ENCODE measurements at regions not wholly inside any gene's neighbourhood (a gene's known extent, or its start where the extent isn't known, plus 50 kb on each side); places are given as distances from the start of the nearest gene placed in this dataset.
A peak's percentile ranks its signal among the peaks of the same experiment; 100 is the strongest.

- peak; percentile 2 for DNase-seq
Observed at GRCh38 chrX:6778544-6779503, 243.9 kb upstream of the VCX3A start.

GRCh38 chrX:6777238-6778002 lies 242.5 kb upstream of the VCX3A start:
- no peak for DNase-seq

DNA sequence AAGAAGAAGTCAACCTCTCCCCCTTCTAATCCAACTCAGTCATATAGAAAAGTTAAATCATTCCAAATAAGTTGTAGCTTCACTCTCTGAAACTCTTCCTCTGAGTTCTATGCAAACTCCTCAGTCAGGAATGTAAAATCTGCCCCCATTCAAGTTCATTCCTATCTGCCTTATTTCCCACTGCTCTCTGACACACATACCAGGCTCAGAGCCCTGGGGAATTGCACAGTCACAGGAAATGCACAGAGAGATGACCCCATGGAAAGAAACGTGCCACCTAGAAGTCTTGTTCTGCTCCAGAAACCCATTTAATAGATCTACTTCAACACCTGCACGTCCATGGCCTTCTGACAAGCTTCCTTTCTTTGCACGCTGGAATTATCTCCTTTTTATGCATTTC lies 236.0 kb upstream of the VCX3A start:
- no peak for DNase-seq

DNA sequence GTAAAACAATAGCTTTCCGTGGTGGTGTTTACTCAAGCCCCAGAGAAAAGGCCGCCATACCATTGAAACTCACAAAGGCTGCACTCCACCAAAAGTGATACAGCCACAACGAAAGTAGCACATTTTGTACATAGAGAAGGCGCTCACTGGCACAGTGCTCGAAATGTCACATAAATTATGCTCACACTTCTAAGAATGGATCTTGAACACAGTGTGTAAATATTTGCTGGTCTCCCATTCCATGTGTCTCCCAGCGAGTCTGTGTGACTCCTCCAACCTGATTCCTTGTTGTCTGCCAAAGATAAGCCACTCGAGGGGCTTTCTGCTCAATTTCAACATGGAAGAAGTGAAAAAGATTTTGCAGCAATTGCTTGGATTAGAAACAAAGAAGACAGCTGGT lies 234.0 kb upstream of the VCX3A start:
- DNase-seq, result no peak

DNA sequence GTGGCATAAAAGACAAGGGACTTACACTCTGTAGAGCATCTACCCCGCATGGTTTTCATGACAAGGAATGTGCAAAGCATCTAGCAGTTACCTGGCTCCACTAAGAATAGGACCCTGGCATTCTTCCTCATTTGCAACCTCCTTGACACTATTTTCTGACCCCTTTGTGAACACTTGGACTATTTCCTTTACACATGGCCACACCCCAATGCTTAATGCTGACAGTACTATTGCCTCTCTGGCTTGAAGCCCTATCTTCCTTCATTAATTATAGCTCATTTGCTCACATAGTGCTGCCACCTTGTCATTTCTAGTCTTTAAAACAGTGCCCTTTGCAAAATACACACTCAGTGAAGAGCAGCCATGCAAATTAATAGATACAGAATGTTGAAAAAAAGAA lies 226.3 kb upstream of the VCX3A start:
- no peak for DNase-seq

DNA sequence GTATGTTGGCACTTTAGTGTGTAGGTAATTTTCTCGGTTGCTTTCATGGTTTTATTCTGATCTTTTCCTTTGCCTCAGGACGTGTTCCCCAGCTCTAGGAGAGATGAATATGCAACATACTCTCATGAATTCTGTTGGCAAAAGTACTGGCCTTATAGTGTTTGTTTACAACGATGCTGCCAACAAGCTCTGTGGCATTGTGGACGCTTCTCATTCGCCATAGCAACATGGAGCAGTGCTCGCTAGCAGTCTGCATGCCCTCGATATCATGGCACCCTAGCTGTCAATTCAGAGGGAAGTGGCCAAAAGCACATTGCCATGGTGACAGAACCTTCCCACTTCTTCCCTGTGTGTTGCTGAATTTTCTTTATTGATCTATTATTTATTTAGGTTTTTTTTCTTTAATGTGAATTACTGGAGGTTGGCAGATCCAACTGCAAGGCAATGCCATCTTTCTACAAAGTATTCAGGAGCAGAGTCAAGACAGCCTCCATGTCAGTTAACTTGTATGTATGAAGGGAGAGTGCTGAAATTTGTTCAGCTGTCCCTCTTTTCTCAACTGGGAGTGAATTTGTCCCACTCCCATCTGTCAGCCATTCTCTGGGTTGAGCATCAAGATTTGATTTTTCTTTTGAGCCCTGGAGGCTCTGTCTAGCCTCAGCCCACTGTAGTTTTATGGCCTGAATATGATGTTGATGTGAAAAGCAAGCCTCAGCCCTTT lies 224.9 kb upstream of the VCX3A start:
- no peak for DNase-seq

DNA sequence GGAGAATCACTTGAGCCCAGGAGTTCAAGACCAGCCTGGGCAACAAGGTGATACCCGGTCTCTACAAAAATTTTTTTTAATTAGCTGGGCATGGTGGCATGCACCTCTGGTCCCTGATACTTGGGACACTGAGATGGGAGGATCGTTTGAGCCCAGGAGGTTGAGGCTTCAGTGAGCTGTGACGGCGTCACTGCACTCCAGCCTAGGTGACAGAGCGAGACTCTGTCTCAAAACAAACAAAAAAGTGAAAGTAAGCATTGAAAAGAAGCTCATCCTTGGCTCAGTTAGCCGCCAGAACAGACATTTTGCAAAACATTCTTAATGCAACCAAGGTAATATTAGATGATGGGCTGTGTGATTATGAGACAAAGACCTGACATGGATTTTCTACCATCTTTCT lies 223.3 kb upstream of the VCX3A start:
- DNase-seq, result no peak

GRCh38 chrX:6757631-6758030 lies 222.7 kb upstream of the VCX3A start:
- no peak for DNase-seq

DNA sequence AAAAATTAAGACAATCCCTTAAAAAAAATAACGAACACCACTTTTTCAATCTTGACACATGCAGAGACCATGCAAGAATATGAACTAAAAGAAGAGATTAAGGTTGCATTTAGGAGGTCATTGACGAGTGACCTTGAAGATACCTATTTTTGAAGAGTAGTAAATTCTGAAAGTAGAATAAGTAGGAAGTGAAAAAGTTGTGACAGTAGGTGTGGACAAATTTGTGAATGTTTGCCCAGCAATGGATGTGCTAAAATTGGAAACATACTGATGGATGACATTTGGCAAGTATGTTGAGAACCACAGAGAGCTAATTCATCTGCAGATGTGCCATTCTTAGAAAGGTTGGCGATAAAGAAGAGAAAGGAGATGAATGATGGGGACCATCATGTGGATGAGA lies 213.7 kb upstream of the VCX3A start:
- no peak for DNase-seq

GRCh38 chrX:6738518-6739470 lies 203.9 kb upstream of the VCX3A start:
- no peak for DNase-seq

- DNase-seq, result no peak
Observed at GRCh38 chrX:6734844-6735634, 200.1 kb upstream of the VCX3A start.

- DNase-seq, result no peak
Observed at GRCh38 chrX:6732101-6732500, 197.2 kb upstream of the VCX3A start.

GRCh38 chrX:6729626-6730025 lies 194.7 kb upstream of the VCX3A start:
- DNase-seq, result no peak

GRCh38 chrX:6718766-6719165 lies 183.8 kb upstream of the VCX3A start:
- DNase-seq, result no peak

- no peak for DNase-seq
Observed at GRCh38 chrX:6708676-6709380, 173.9 kb upstream of the VCX3A start.

GRCh38 chrX:6708041-6708440 lies 173.1 kb upstream of the VCX3A start:
- DNase-seq, result no peak

- no peak for DNase-seq
Observed at GRCh38 chrX:6707497-6707896, 172.6 kb upstream of the VCX3A start.

GRCh38 chrX:6701085-6701484 lies 166.2 kb upstream of the VCX3A start:
- DNase-seq, result no peak

- no peak for DNase-seq
Observed at GRCh38 chrX:6695717-6696116, 160.8 kb upstream of the VCX3A start.

DNA sequence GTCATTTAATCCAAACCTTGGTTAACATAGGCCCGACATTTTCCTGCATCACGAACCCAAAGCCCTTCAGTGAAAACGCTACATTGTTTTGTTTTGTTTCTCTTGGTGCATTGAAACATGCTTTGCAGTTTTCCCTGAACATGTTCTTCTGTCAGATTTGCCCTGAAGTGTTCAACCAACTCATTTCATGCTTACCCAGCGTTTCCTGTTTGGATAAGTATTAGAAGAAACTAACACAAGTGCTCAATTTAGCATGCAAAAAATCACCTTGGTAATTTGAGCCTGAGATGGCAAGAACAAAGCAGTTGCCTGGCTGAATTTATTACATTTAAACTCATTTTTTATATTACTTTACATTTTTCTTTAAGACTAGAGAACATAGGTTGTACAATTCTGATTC lies 160.1 kb upstream of the VCX3A start:
- no peak for DNase-seq
